Cardiac fibroblast (primary cell): ENCODE measurements at regions not wholly inside any gene's neighbourhood (a gene's known extent, or its start where the extent isn't known, plus 50 kb on each side); places are given as distances from the start of the nearest gene placed in this dataset.

Experiments used
- DNase-seq, 2 donors: peaks; one replicate each; pipeline versions ENCODE4 v3.0.0 to v3.0.0-alpha.2; 2010; ENCODE audit warnings: low read depth in 2 of 2
- H3K4me3 ChIP-seq, 2 donors: replicated peaks in 1 of 2; 1 replicate in 1 of 2; 2 replicates in 1 of 2; pipeline ENCODE4 v1.5.1; 2011; ENCODE audit warnings: low read depth in 2 of 2, low read length in 2 of 2, mild to moderate bottlenecking in 2 of 2, moderate library complexity in 1 of 2
- TF ChIP-seq, protein P1 (sequence below): IDR thresholded peaks from one replicate; pipeline ENCODE4 v1.5.1; 2011; ENCODE audit warnings: low read depth, mild to moderate bottlenecking, low read length, inconsistent platforms

- TF ChIP-seq, protein P1, sequence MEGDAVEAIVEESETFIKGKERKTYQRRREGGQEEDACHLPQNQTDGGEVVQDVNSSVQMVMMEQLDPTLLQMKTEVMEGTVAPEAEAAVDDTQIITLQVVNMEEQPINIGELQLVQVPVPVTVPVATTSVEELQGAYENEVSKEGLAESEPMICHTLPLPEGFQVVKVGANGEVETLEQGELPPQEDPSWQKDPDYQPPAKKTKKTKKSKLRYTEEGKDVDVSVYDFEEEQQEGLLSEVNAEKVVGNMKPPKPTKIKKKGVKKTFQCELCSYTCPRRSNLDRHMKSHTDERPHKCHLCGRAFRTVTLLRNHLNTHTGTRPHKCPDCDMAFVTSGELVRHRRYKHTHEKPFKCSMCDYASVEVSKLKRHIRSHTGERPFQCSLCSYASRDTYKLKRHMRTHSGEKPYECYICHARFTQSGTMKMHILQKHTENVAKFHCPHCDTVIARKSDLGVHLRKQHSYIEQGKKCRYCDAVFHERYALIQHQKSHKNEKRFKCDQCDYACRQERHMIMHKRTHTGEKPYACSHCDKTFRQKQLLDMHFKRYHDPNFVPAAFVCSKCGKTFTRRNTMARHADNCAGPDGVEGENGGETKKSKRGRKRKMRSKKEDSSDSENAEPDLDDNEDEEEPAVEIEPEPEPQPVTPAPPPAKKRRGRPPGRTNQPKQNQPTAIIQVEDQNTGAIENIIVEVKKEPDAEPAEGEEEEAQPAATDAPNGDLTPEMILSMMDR = no peak
- H3K4me3 ChIP-seq = no peak overlapping the region
- DNase-seq = no peak
These were observed 164.3 kb upstream of the VEPH1 start for GRCh38 chr3:157667493-157667892.

GRCh38 chr3:157662171-157662570 lies 159.0 kb upstream of the VEPH1 start:
- no peak for DNase-seq
- no peak overlapping the region for H3K4me3 ChIP-seq
- TF ChIP-seq, protein P1 = no peak

DNA sequence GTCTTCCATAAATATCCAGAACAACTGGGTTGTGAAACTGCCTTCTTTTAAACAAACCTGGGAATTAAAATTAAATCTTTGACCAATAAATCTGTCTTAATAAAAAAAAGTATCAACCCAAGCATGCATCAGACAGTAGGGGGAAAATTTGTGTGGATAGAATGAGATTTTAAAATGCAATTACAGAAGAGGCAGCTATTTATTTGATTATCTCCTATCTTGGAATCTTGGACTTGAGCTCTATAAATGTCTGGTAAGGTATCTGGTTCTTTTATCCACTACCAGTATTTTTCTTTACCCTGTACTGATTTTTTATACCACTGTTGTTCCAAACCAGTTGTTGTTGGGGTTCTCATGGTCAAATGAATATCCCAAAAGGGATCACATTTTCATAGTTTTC lies 157.6 kb upstream of the VEPH1 start:
- no peak overlapping the region for H3K4me3 ChIP-seq
- DNase-seq = no peak
- TF ChIP-seq, protein P1 = no peak

DNA sequence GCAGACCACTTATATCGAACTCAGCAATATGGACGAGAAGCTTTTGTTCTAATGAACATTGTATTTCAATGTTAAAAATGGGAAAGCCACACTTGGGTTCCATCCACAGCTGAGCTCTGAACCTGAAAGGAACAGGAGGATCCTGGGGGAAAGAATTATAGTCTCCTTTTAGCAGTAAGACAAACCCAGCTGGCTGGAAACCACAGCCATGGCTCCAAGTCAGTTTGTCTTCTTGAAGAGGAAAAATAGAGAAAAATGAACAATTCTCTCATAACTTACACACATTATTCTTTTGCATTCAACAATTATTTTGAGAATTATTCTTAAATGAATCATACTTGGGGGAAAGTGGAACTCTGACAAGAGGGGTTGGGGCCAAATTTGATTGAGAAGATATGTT lies 149.2 kb upstream of the VEPH1 start:
- no peak for DNase-seq
- TF ChIP-seq, protein P1 = no peak
- H3K4me3 ChIP-seq = no peak overlapping the region

DNA sequence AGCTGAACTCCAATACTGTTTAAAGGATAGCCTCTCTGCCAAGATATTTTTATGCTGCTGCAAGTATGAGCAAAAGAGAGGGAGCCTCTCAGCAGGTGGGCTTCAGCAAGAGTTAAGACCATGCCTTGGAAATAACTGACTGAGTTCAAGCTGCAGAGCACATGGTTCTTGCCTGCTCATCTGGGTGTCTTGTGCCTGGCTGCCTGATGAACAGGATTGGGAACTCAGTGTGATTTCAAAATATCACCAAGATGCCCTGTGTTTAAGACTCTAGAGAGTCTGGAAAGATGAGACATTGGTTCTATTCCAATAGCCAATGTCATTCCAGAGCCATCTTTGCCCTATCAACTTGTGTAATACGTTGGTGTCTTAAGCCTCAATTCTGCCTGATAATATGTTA lies 147.5 kb upstream of the VEPH1 start:
- no peak overlapping the region for H3K4me3 ChIP-seq
- no peak for DNase-seq
- TF ChIP-seq, protein P1 = no peak

GRCh38 chr3:157650172-157650571 lies 147.0 kb upstream of the VEPH1 start:
- TF ChIP-seq, protein P1 = no peak
- no peak for DNase-seq
- no peak overlapping the region for H3K4me3 ChIP-seq

DNA sequence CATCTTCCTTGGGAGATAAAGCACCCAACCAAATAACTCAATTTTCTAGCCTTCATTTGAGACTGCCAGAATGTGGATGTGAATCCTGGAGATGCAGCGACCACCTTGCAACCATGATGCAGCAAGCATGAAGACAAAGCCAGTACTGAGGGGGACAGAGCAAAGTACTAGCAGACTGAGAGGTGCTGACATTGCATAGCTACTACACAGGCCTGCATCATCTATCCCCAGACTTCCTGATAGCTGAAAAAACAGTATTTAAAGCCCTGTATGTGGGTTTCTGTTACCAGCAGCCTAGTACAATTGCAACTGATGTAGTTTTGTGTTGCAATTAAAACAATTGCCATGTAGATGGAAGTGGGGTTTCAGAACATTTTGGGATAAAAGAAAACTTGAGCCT lies 146.3 kb upstream of the VEPH1 start:
- DNase-seq = no peak
- TF ChIP-seq, protein P1 = no peak
- no peak overlapping the region for H3K4me3 ChIP-seq
